Choroid plexus epithelial cell (primary cell): ENCODE measurements at regions not wholly inside any gene's neighbourhood (a gene's known extent, or its start where the extent isn't known, plus 50 kb on each side); places are given as distances from the start of the nearest gene placed in this dataset.

Source experiments
- DNase-seq: peaks from one replicate; pipeline ENCODE4 v3.0.0-alpha.2; 2010; ENCODE audit warnings: low read depth
- H3K4me3 ChIP-seq: 2 replicates; pipeline ENCODE4 v1.5.1; 2011; ENCODE audit warnings: low read depth, mild to moderate bottlenecking, control low read depth, low read length, moderate library complexity
- TF ChIP-seq, protein P1 (sequence below): conservative IDR thresholded peaks from 2 replicates; pipeline ENCODE4 v1.5.1; 2011; ENCODE audit warnings: low read depth, mild to moderate bottlenecking, control low read depth, inconsistent platforms, low read length, moderate library complexity

- DNase-seq: no peak
- TF ChIP-seq, protein P1, sequence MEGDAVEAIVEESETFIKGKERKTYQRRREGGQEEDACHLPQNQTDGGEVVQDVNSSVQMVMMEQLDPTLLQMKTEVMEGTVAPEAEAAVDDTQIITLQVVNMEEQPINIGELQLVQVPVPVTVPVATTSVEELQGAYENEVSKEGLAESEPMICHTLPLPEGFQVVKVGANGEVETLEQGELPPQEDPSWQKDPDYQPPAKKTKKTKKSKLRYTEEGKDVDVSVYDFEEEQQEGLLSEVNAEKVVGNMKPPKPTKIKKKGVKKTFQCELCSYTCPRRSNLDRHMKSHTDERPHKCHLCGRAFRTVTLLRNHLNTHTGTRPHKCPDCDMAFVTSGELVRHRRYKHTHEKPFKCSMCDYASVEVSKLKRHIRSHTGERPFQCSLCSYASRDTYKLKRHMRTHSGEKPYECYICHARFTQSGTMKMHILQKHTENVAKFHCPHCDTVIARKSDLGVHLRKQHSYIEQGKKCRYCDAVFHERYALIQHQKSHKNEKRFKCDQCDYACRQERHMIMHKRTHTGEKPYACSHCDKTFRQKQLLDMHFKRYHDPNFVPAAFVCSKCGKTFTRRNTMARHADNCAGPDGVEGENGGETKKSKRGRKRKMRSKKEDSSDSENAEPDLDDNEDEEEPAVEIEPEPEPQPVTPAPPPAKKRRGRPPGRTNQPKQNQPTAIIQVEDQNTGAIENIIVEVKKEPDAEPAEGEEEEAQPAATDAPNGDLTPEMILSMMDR: no peak
- H3K4me3 ChIP-seq: no peak overlapping the region
Measured at GRCh38 chr2:236852100-236852976, 233.4 kb upstream of the COPS8 start.

- TF ChIP-seq, protein P1: no peak
- DNase-seq: no peak
- H3K4me3 ChIP-seq: no peak overlapping the region
Measured at GRCh38 chr2:236852977-236853374, 232.7 kb upstream of the COPS8 start.

DNA sequence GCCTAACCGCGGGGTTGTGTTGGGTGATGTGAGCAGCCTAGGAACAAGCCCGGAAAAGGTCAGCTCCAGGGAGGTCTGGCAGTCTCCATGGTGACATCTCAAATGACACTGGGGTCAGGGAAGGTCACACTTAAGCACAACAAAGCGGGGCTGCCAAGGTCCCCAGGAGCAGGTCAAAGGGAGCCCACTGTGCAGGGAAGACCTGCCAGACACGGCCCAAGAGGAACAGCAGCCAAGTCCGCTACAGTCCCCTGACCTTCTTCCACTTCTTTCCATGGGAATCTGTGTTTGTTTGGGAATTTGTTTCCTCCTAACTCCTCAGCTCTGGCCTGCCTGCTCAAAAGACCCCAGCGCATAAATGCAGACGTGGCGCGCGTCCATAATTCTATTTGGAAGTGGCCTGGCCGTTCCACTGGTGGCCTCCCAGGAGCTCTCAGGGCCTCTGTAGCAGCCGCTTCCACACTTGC is 232.1 kb upstream of the COPS8 start:
- no peak for DNase-seq
- H3K4me3 ChIP-seq: no peak overlapping the region
- TF ChIP-seq, protein P1: no peak

DNA sequence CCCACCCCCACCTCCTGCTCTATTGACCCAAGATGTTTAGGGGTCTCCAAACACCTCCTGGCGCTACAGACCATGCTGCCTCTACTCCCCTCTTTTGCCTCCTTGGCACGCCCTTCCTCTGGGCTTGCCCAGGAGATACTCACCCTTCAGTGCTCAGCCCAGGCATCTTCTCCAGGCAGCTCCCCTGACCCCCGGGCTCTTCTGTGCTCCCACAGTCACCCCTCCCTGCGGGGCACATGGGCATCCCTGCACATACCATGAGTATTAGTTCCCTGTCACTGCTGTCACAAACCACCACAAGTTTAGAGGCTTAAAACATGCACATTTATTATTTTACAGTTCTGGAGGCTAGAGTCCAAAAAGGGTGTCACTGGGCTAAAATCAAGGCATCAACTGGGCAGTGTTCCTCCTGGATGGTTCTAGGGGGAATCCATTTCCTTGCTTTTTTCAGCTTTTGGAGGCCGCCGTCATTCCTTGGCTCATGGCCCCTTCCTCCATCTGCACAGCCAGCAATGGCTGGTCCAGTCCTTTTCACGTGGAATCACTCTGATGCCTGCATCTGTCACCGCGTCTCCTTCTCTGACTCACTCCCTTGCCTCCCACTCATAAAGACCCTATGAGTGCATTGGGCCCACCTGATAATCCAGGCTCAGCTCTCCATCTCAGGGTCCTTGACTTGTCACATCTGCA is 230.4 kb upstream of the COPS8 start:
- TF ChIP-seq, protein P1: no peak
- H3K4me3 ChIP-seq: no peak overlapping the region
- DNase-seq: no peak

DNA sequence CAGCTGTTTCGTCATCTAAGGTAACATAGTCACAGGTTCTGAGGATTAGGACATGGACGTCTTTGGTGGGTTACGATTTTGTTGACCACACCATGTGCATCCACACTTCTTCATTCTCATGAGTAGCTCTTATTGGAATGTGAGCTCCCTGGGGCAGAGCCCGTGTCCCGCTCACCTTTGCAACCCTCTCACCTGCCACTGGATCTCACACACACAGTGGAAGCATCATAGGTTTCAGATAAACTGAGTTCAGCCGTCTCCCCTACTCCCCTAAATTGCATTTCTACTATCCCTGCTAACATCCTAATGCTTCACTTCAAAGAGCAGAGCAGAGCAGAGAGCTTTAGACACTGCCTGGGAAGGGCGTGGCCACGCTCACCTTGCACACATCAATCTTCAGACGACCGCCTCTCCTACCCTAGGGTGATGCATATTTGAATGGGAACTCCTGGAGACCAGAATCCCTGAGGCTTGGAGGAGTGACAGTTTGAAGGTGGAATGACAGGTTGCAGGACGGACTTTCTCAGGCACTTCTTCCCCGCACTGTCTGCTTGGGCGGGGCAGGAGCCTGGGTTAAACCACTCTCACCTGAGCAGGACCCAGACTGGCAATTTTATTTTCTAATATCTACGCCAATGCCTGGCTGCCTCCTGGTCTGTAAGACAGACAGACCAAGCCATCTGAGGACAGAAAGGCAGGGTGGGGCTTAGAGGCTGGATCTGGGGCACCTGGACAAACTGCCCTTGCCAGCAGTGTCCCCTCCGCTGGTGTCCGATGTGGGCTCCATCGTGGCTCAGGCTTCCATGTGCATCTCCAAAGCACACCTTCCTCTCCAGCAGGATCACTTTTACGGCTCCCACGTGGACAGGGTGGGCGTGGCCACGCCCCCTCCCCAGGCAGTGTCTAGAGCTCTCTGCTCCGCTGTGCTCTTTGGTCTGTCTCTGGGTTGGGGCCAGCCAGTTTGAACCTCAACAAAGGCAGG is 229.5 kb upstream of the COPS8 start:
- no peak overlapping the region for H3K4me3 ChIP-seq
- no peak for DNase-seq
- TF ChIP-seq, protein P1: no peak

GRCh38 chr2:236856848-236857235 is 228.8 kb upstream of the COPS8 start:
- H3K4me3 ChIP-seq: no peak overlapping the region
- TF ChIP-seq, protein P1: no peak
- no peak for DNase-seq
